HG03095 (cell line): ENCODE measurements at regions not wholly inside any gene's neighbourhood (a gene's known extent, or its start where the extent isn't known, plus 50 kb on each side); places are given as distances from the start of the nearest gene placed in this dataset.

Experiments
- ATAC-seq: cut with Tn5 transposase; IDR thresholded peaks from one replicate; pipeline ENCODE4 v1.9.1; 2021; ENCODE audit warnings: moderate library complexity; ENCODE audit not compliant: unreplicated experiment

GRCh38 chr13:99827011-99827772, 144.4 kb downstream of the ZIC5 start:
- no peak for ATAC-seq

DNA sequence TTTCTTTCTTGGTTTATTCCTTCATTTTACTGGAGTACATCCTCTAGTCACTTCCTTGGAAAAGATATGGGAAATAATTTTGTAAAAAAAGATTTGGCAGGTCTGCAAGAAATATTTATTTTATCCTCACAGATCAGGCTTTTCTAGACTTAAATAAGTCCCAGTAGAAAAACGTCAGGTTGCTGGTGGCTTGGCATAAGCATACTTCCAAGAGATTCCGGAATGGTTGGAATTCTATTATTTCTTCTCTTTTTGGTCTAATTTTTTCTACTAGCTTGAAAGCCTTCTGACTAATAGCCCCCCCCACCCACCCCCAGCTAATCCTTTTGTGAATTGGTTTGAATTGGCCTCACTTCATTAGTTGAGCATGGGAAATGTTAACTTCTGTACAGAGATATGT, 147.6 kb downstream of the ZIC5 start:
- no peak for ATAC-seq

DNA sequence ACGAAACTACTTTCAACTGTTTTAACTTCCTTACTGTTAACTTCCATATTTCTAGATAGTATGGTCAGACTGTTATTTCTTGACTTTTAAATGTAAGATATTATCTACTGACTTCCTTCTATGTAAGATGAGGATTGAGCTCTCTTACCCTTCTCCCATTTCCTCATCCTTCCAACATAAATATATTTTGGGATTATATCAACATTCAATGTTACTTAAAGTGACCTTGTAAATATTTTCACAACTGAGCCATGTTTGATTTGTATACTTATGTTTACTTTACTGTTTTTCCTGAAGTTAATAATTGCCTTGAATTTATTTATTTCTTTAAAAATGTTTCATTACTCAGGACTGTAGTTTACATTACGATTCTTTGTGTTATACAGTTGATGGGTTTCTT, 148.7 kb downstream of the ZIC5 start:
- no peak for ATAC-seq

DNA sequence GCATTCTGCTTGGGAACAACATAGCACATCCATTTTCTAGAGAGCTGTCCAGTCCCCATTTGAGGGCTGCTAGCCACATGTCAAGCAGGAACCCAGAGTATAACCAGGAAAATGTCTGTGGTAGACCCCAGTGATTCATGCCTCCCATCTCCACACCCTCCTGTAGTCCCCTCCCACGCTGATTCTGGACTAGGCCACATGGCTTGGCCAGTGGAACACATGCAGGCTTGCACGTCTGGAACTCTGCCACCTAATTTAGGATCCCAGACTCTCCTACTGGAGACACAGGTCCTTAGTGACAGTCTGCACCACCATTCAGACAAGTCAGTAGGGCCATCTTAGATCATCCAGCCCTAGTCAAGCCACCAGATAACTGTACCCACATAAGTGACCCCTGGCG, 149.8 kb downstream of the ZIC5 start:
- no peak for ATAC-seq

- no peak for ATAC-seq
Observed at GRCh38 chr13:99819967-99820366, 151.6 kb downstream of the ZIC5 start.

DNA sequence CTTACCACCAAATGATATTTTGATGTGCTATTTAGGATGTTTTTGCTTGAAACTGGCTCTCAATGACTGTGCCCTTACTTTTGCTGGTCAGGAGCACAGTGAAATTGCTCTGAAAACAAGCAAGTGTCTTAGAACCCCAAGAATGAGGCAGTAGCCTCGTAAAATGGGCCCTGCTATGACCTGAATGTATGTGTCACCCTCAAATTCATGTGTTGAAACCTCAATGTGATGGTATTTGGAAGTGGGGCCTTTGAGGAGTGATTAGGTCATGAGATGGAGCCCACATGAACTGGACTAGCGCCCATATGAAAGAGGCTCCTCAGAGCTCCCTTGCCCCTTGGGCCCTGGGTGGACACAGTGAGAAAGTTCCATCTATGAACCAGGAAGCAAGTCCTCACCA, 155.2 kb downstream of the ZIC5 start:
- no peak for ATAC-seq

GRCh38 chr13:99813336-99814095, 158.1 kb downstream of the ZIC5 start:
- no peak for ATAC-seq

DNA sequence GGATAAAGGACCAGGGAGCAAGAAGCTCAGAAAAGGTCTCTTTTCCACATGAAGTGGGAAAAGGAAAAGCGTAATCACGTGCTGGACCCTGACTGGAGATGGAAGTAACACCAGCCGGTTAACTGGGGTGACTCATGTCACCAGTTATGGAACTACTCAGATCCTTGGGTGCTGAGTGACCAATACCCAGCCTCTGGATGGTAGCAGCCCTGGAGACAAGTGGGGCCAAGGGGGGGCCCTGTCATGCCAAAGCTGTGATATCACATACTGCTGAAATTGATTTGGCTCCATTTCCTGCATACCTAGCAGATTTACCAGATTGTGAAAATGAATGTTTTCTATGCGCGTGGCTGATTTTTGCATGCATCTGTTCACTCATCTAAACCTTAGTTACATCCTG, 158.9 kb downstream of the ZIC5 start:
- no peak for ATAC-seq

GRCh38 chr13:99811067-99811700, 160.4 kb downstream of the ZIC5 start:
- no peak for ATAC-seq

- ATAC-seq, result no peak
Observed at GRCh38 chr13:99809926-99810325, 161.6 kb downstream of the ZIC5 start.

DNA sequence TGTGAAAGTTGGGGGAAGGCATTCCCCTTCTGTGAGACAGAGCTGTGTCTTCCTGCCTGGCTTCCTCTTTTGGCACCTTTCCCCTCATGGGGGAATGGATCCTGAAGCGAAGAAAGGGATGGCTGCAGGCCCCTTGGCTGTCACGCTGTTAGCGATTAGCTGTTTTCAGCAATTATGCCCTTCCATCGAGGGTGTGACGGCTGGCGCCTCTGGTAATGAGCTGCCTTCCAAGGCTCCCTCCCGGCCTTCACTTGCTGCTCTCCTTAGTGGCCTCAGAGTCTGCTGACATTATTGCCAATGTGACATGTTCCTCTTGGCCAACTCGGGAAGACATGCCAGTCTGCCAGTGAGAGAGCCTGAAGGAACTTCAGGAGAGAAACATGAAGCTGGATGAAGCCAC, 162.1 kb downstream of the ZIC5 start:
- no peak for ATAC-seq

- ATAC-seq, result no peak
Observed at GRCh38 chr13:99808786-99809185, 162.8 kb downstream of the ZIC5 start.

DNA sequence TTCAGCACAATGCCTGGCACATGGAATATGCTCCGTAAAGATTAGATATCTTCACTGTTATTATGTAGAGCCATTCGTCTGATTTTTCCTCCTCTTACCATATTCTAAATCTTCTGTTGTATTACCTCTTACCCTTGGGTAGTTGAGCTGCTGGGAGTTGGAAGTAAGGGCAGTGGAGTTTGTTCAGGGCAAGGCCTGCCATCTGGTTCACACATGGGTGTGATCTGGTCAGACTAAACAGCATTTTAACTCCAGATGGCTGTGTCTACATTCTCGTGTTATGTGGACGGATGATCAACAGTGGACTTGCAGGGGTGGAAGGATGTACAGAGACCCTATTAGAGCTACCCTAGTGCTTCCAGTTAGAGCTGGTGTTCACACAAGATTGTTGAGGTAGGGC, 164.9 kb downstream of the ZIC5 start:
- ATAC-seq, result no peak

GRCh38 chr13:99805361-99805760, 166.2 kb downstream of the ZIC5 start:
- ATAC-seq, result no peak

GRCh38 chr13:99803141-99803540, 168.4 kb downstream of the ZIC5 start:
- no peak for ATAC-seq

GRCh38 chr13:99802416-99802815, 169.2 kb downstream of the ZIC5 start:
- no peak for ATAC-seq

- no peak for ATAC-seq
Observed at GRCh38 chr13:99800951-99801350, 170.6 kb downstream of the ZIC5 start.

- ATAC-seq, result no peak
Observed at GRCh38 chr13:99800011-99800410, 171.6 kb downstream of the ZIC5 start.

- no peak for ATAC-seq
Observed at GRCh38 chr13:99798756-99799155, 172.8 kb downstream of the ZIC5 start.

DNA sequence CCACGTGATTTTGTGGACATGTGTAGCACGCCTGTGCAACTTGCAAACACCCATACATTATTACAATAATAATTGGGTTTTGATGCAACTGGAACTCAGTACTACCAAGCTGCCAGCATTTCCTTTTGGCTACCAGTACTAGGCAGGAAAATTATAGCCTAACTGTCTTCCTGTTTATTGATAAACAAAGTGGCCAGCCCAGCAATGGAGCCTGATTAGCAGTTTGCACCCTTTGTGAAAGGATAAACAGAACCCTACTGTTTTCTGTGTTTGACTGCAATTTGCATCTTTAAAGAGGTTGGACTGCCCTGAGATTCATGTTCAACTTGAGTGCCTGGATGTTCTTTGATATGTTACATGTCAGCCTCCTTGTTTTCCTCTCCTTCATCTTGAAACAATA, 173.9 kb downstream of the ZIC5 start:
- no peak for ATAC-seq

DNA sequence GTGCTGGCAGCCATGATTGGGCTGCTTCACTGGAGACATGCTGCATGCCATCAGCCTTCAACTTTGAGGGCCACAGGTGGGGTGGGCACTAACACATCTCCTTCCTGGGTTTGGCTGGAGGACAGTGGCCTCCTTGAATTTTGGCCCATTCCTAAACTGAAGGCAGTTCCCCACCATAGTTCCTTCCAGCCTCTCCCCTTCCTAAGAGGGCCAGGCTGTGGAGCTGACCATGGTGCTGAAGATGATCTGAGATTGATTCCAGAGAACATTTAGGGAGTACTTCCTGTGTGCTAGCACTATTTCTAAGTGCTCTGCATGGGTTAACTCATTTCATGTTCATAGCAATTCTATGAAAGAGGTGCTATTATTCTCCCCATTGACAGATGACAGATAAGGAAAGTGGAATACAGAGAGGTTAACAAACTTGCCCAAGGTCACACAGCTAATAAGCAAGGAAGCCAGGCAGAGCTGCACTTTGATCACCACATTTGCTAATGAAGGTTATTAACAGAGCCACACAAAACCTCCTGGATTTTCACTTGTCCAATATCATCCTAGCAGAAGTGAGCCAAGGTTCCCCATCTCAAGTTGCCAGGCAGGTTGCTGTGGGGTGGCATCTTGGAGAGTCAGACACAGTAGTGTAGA, 175.3 kb downstream of the ZIC5 start:
- ATAC-seq, result no peak
